BE2C (cell line): ENCODE measurements at regions not wholly inside any gene's neighbourhood (a gene's known extent, or its start where the extent isn't known, plus 50 kb on each side); places are given as distances from the start of the nearest gene placed in this dataset.

Source experiments
- DNase-seq: peaks from one replicate; pipeline ENCODE4 v3.0.0-alpha.2; 2020
- H3K27me3 ChIP-seq: fragments of 250-450 bp; sonication (Bioruptor Pico); 2 replicates; pipeline ENCODE4 v1.5.1; 2020; ENCODE audit warnings: mild to moderate bottlenecking
- H3K36me3 ChIP-seq: fragments of 250-450 bp; sonication (Bioruptor Pico); 2 replicates; pipeline ENCODE4 v1.5.1; 2020; ENCODE audit warnings: mild to moderate bottlenecking
- H3K4me1 ChIP-seq: fragments of 250-450 bp; sonication (Bioruptor Pico); 2 replicates; pipeline ENCODE4 v1.5.1; 2020
- H3K4me3 ChIP-seq: 2 replicates; pipeline ENCODE4 v1.5.1; 2011; ENCODE audit warnings: low read depth, low read length
- H3K9me3 ChIP-seq: fragments of 250-450 bp; sonication (Bioruptor Pico); 2 replicates; pipeline ENCODE4 v1.5.1; 2020
- CTCF ChIP-seq: IDR thresholded peaks from 2 replicates; pipeline ENCODE4 v1.5.1; 2012; ENCODE audit warnings: mild to moderate bottlenecking, low read depth, low read length

- Histone ChIP-seq H3K4me3 (no peak overlapping the region), H3K36me3 (no peaks in the 10 kb centered on the region), H3K9me3 (no peaks in the 10 kb centered on the region), H3K27me3 (no peaks in the 10 kb centered on the region), H3K4me1 (no peaks in the 10 kb centered on the region)
- DNase-seq: no peak
- TF ChIP-seq CTCF: no peak
These were observed 1105.9 kb downstream of the CDH8 start for GRCh38 chr16:60930291-60930690.

DNA sequence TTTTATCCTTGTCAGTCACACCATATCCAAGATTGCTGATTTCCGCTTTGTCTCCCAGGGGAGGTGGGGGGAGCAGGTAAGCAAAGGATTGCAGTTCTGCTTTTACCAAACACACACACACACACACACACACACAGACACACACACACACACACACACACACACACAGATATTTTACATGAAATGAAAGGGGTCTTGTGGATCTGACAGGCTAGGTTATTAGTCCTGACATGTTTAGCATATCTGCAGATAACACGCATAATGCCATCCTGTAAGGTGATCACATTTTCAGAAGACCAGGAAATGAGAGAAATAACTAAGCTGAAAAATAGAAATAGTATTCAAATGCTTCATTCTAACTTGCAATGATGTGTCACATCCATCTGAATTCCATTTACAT is 1113.3 kb downstream of the CDH8 start:
- Histone ChIP-seq H3K36me3 (no peaks in the 10 kb centered on the region), H3K4me1 (no peaks in the 10 kb centered on the region), H3K27me3 (no peaks in the 10 kb centered on the region), H3K9me3 (no peaks in the 10 kb centered on the region), H3K4me3 (no peak overlapping the region)
- DNase-seq: no peak
- TF ChIP-seq CTCF: no peak

DNA sequence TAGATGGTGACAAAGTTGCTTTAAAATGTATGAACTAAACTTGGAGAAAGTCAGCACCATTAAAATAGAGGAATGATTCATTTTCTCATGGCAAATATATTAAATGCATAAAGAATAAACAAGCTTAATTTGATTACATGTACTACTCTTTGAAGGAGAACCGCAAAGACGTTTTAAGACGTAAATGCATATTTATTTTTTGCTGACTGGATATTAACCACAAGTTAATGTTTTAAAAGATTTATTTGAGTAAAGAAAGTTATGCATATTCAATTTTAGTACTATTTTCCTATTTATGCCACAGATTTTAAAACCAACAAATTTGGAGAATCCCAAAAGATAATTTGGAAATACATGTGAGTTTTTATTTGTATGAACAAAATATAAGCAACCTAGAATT is 1121.9 kb downstream of the CDH8 start:
- Histone ChIP-seq H3K4me3 (no peak overlapping the region), H3K36me3 (no peaks in the 10 kb centered on the region), H3K27me3 (no peaks in the 10 kb centered on the region), H3K9me3 (no peaks in the 10 kb centered on the region), H3K4me1 (no peaks in the 10 kb centered on the region)
- no peak for TF ChIP-seq CTCF
- no peak for DNase-seq

DNA sequence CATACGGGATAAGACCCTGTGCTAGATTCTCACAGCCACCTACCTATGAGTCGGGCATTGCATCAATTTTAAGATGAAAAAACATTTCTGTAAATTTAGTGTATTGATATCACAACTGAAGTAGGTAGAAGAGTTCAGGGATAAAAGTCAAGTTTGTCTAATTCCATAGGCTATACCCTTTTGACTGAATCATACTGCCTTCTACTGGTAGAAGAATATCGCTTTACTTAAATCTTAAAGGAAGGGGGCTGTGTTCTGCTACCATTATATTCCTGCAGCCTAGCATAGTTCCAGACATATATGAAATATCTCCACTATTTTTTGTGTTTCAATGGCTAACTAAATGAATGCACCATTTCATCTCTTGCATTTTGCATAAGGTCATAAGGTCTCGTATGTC is 1128.6 kb downstream of the CDH8 start:
- no peaks in the 10 kb centered on the region for H3K27me3 ChIP-seq
- no peaks in the 10 kb centered on the region for H3K9me3 ChIP-seq
- no peak for DNase-seq
- H3K4me1 ChIP-seq: no peaks in the 10 kb centered on the region
- no peaks in the 10 kb centered on the region for H3K36me3 ChIP-seq
- H3K4me3 ChIP-seq: no peak overlapping the region
- no peak for TF ChIP-seq CTCF

DNA sequence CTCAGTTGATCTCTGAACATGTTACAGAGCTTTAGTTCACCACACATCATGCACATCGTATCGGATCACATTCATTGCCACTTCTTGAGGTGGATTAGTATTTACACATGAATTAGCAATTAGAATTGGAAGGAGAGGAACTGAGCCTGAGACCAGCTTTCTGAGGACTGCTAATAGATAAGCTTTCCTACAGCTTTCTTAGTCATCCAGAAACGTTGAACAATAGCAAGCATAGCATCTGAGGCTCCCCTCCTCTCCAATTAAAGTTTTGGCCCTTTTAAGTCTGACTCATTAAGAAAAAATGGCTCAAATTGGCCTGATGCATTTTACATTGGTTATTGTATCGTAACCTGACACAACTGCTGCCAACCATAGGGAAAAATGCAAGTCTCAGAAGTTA is 1130.4 kb downstream of the CDH8 start:
- Histone ChIP-seq H3K36me3 (no peaks in the 10 kb centered on the region), H3K9me3 (no peaks in the 10 kb centered on the region), H3K4me3 (no peak overlapping the region), H3K4me1 (no peaks in the 10 kb centered on the region), H3K27me3 (no peaks in the 10 kb centered on the region)
- TF ChIP-seq CTCF: no peak
- no peak for DNase-seq

DNA sequence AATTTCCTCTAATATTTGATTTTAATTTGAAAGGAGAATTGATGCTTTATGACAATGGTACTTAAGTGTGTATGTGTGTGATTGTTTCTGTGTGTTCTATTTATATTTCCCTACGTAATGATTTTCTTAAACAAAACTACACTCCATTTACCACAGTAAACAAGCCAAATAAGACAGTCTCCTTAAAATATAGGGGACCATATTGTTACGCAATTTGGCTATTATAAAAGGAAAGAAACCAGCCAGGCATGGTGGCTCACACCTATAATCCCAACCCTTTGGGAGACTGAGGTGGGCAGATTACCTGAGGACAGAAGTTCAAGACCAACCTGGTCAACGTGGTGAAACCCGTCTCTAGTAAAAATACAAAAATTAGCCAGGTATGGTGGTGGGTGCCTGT is 1134.1 kb downstream of the CDH8 start:
- Histone ChIP-seq H3K9me3 (no peaks in the 10 kb centered on the region), H3K27me3 (no peaks in the 10 kb centered on the region), H3K4me3 (no peak overlapping the region), H3K36me3 (no peaks in the 10 kb centered on the region), H3K4me1 (no peaks in the 10 kb centered on the region)
- no peak for TF ChIP-seq CTCF
- no peak for DNase-seq
